GM19455 (cell line): ENCODE measurements at regions not wholly inside any gene's neighbourhood (a gene's known extent, or its start where the extent isn't known, plus 50 kb on each side); places are given as distances from the start of the nearest gene placed in this dataset.
"Not testable (repeated sequence)": the region's sequence is repeated elsewhere in the genome, so short reads cannot be mapped to it uniquely, and the experiment has no call there.

Experiments
- ATAC-seq: cut with Tn5 transposase; IDR thresholded peaks from one replicate; pipeline ENCODE4 v1.9.1; 2021; ENCODE audit not compliant: unreplicated experiment

GRCh38 chr6:102736941-102737368 lies 1343.4 kb downstream of the GRIK2 start:
- no peak for ATAC-seq

- ATAC-seq, result no peak
Measured at GRCh38 chr6:102732898-102733297, 1339.4 kb downstream of the GRIK2 start.

GRCh38 chr6:102722086-102722485 lies 1328.6 kb downstream of the GRIK2 start:
- not testable (repeated sequence) for ATAC-seq

- ATAC-seq, result no peak
Measured at GRCh38 chr6:102717737-102718456, 1324.4 kb downstream of the GRIK2 start.

GRCh38 chr6:102717252-102717651 lies 1323.7 kb downstream of the GRIK2 start:
- ATAC-seq, result no peak

- no peak for ATAC-seq
Measured at GRCh38 chr6:102701019-102701418, 1307.5 kb downstream of the GRIK2 start.

- no peak for ATAC-seq
Measured at GRCh38 chr6:102686461-102686860, 1293.0 kb downstream of the GRIK2 start.

- no peak for ATAC-seq
Measured at GRCh38 chr6:102680413-102680812, 1286.9 kb downstream of the GRIK2 start.

- no peak for ATAC-seq
Measured at GRCh38 chr6:102679865-102680264, 1286.4 kb downstream of the GRIK2 start.

- no peak for ATAC-seq
Measured at GRCh38 chr6:102677225-102677624, 1283.7 kb downstream of the GRIK2 start.

- ATAC-seq, result no peak
Measured at GRCh38 chr6:102670735-102671134, 1277.2 kb downstream of the GRIK2 start.

GRCh38 chr6:102662851-102663250 lies 1269.3 kb downstream of the GRIK2 start:
- no peak for ATAC-seq

- no peak for ATAC-seq
Measured at GRCh38 chr6:102660303-102660702, 1266.8 kb downstream of the GRIK2 start.

GRCh38 chr6:102655823-102656222 lies 1262.3 kb downstream of the GRIK2 start:
- ATAC-seq, result no peak

- ATAC-seq, result no peak
Measured at GRCh38 chr6:102641426-102641825, 1247.9 kb downstream of the GRIK2 start.

GRCh38 chr6:102631921-102632320 lies 1238.4 kb downstream of the GRIK2 start:
- ATAC-seq, result no peak

- no peak for ATAC-seq
Measured at GRCh38 chr6:102623201-102623600, 1229.7 kb downstream of the GRIK2 start.

GRCh38 chr6:102619585-102619984 lies 1226.1 kb downstream of the GRIK2 start:
- ATAC-seq, result no peak

- ATAC-seq, result no peak
Measured at GRCh38 chr6:102582569-102582968, 1189.1 kb downstream of the GRIK2 start.

- ATAC-seq, result no peak
Measured at GRCh38 chr6:102581378-102582124, 1188.0 kb downstream of the GRIK2 start.

- no peak for ATAC-seq
Measured at GRCh38 chr6:102571236-102571908, 1177.9 kb downstream of the GRIK2 start.

- no peak for ATAC-seq
Measured at GRCh38 chr6:102562713-102563112, 1169.2 kb downstream of the GRIK2 start.
